H9 (cell line): ENCODE measurements at regions not wholly inside any gene's neighbourhood (a gene's known extent, or its start where the extent isn't known, plus 50 kb on each side); places are given as distances from the start of the nearest gene placed in this dataset.

ENCODE experiments used
- DNase-seq: peaks from one replicate; pipeline ENCODE4 v3.0.0-alpha.2; 2017
- H2AFZ ChIP-seq: one replicate; pipeline ENCODE4 v1.6.1; 2013; ENCODE audit warnings: mild to moderate bottlenecking, low read length, control low read depth, moderate library complexity
- H2AK5ac ChIP-seq: 2 replicates; pipeline ENCODE4 v1.6.1; 2013; ENCODE audit warnings: low read length, control low read depth, mixed read lengths; ENCODE audit not compliant: insufficient read length
- H2BK120ac ChIP-seq: one replicate; pipeline ENCODE4 v1.6.1; 2013; ENCODE audit warnings: low read depth, mild to moderate bottlenecking, low read length, control low read depth, inconsistent platforms; ENCODE audit not compliant: poor library complexity, severe bottlenecking
- H2BK12ac ChIP-seq: 2 replicates; pipeline ENCODE4 v1.6.1; 2013; ENCODE audit warnings: low read length, control low read depth, mixed read lengths, low read depth; ENCODE audit not compliant: insufficient read length
- H2BK15ac ChIP-seq: 2 replicates; pipeline ENCODE4 v1.6.1; 2013; ENCODE audit warnings: low read depth, low read length, control low read depth
- H2BK20ac ChIP-seq: one replicate; pipeline ENCODE4 v1.6.1; 2013; ENCODE audit warnings: low read depth, mild to moderate bottlenecking, low read length, control low read depth, inconsistent platforms; ENCODE audit not compliant: poor library complexity, severe bottlenecking
- H2BK5ac ChIP-seq: 2 replicates; pipeline ENCODE4 v1.6.1; 2013; ENCODE audit warnings: low read length, control low read depth, mixed read lengths; ENCODE audit not compliant: insufficient read length
- H3K14ac ChIP-seq: 2 replicates; pipeline ENCODE4 v1.6.1; 2013; ENCODE audit warnings: low read length, control low read depth; ENCODE audit not compliant: insufficient read depth
- H3K18ac ChIP-seq: 2 replicates; pipeline ENCODE4 v1.6.1; 2013; ENCODE audit warnings: low read depth, mild to moderate bottlenecking, mixed read lengths, low read length, control low read depth; ENCODE audit not compliant: insufficient read length
- H3K23ac ChIP-seq: 2 replicates; pipeline ENCODE4 v1.6.1; 2013; ENCODE audit warnings: low read length, control low read depth, mixed read lengths, low read depth; ENCODE audit not compliant: insufficient read length
- H3K23me2 ChIP-seq: 2 replicates; pipeline ENCODE4 v1.6.1; 2013; ENCODE audit warnings: low read depth, mild to moderate bottlenecking, mixed read lengths, low read length, control low read depth; ENCODE audit not compliant: insufficient read length, poor library complexity, severe bottlenecking
- H3K27ac ChIP-seq: 2 replicates; pipeline ENCODE4 v1.5.1; 2013; ENCODE audit warnings: low read length, control low read depth, mixed read lengths, low read depth; ENCODE audit not compliant: insufficient read length
- H3K27me3 ChIP-seq: 2 replicates; pipeline ENCODE4 v1.6.1; 2013; ENCODE audit warnings: low read length, control low read depth, inconsistent platforms; ENCODE audit not compliant: insufficient read depth
- H3K4ac ChIP-seq: 2 replicates; pipeline ENCODE4 v1.6.1; 2013; ENCODE audit warnings: low read depth, mild to moderate bottlenecking, control low read depth, inconsistent platforms, low read length, moderate library complexity
- H3K4me1 ChIP-seq: 2 replicates; pipeline ENCODE4 v1.6.1; 2013; ENCODE audit warnings: low read length, control low read depth, inconsistent platforms; ENCODE audit not compliant: insufficient read depth
- H3K4me2 ChIP-seq: 2 replicates; pipeline ENCODE4 v1.6.1; 2013; ENCODE audit warnings: low read length, control low read depth, mixed read lengths; ENCODE audit not compliant: insufficient read length, insufficient read depth
- H3K56ac ChIP-seq: 2 replicates; pipeline ENCODE4 v1.6.1; 2013; ENCODE audit warnings: low read depth, mild to moderate bottlenecking, mixed read lengths, low read length, control low read depth; ENCODE audit not compliant: insufficient read length
- H3K79me1 ChIP-seq: 2 replicates; pipeline ENCODE4 v1.6.1; 2013; ENCODE audit warnings: low read depth, mild to moderate bottlenecking, moderate library complexity, low read length, control low read depth, inconsistent platforms; ENCODE audit not compliant: insufficient read depth, poor library complexity, severe bottlenecking
- H3K79me2 ChIP-seq: 2 replicates; pipeline ENCODE4 v1.6.1; 2013; ENCODE audit warnings: low read length, control low read depth, inconsistent platforms; ENCODE audit not compliant: insufficient read depth
- H3K9ac ChIP-seq: 2 replicates; pipeline ENCODE4 v1.6.1; 2013; ENCODE audit warnings: low read length, control low read depth, mixed read lengths; ENCODE audit not compliant: insufficient read length; ENCODE audit errors: extremely low read depth
- H3K9me3 ChIP-seq: one replicate; pipeline ENCODE4 v1.6.1; 2013; ENCODE audit warnings: low read depth, low read length, inconsistent platforms; ENCODE audit not compliant: control insufficient read depth
- H3T11ph ChIP-seq: one replicate; pipeline ENCODE4 v1.6.1; 2013; ENCODE audit warnings: mild to moderate bottlenecking, low read length, control low read depth, inconsistent platforms
- H4K20me1 ChIP-seq: one replicate; pipeline ENCODE4 v1.6.1; 2013; ENCODE audit not compliant: control insufficient read depth, insufficient read length, insufficient read depth
- H4K5ac ChIP-seq: 2 replicates; pipeline ENCODE4 v1.6.1; 2013; ENCODE audit warnings: low read depth, mild to moderate bottlenecking, mixed read lengths, low read length, control low read depth; ENCODE audit not compliant: insufficient read length
- H4K8ac ChIP-seq: replicated peaks from 2 replicates; pipeline ENCODE4 v1.6.1; 2013; ENCODE audit warnings: low read length, control low read depth, mixed read lengths, low read depth; ENCODE audit not compliant: insufficient read length
- H4K91ac ChIP-seq: 2 replicates; pipeline ENCODE4 v1.6.1; 2013; ENCODE audit warnings: low read depth, mild to moderate bottlenecking, moderate library complexity, mixed read lengths, low read length, control low read depth; ENCODE audit not compliant: insufficient read length
- H3K27ac Mint-ChIP-seq, 3 experiments: 2 replicates in 2 of 3; 3 replicates in 1 of 3; pipeline ENCODE4 v1.8.0; 2020 to 2021; ENCODE audit warnings: mixed read lengths in 3 of 3, mild to moderate bottlenecking in 1 of 3, moderate library complexity in 1 of 3
- H3K27me3 Mint-ChIP-seq: 2 replicates; pipeline ENCODE4 v1.8.0; 2021; ENCODE audit warnings: low read depth, mild to moderate bottlenecking, moderate library complexity, mixed read lengths
- H3K36me3 Mint-ChIP-seq, 3 experiments: 2 replicates in 2 of 3; 3 replicates in 1 of 3; pipeline ENCODE4 v1.8.0; 2020 to 2021; ENCODE audit warnings: low read depth in 3 of 3, mixed read lengths in 3 of 3; ENCODE audit not compliant: insufficient read depth in 1 of 3
- H3K4me1 Mint-ChIP-seq, 2 experiments: 2 replicates each; pipeline ENCODE4 v1.8.0; 2020; ENCODE audit warnings: mixed read lengths in 2 of 2
- H3K4me3 Mint-ChIP-seq, 2 experiments: 2 replicates in 1 of 2; 3 replicates in 1 of 2; pipeline ENCODE4 v1.8.0; 2020 to 2021; ENCODE audit warnings: mild to moderate bottlenecking in 2 of 2, mixed read lengths in 2 of 2, moderate library complexity in 1 of 2
- H3K9me3 Mint-ChIP-seq, 2 experiments: 2 replicates in 1 of 2; 3 replicates in 1 of 2; pipeline ENCODE4 v1.8.0; 2020; ENCODE audit warnings: mild to moderate bottlenecking in 2 of 2, mixed read lengths in 2 of 2, moderate library complexity in 1 of 2
- WGBS: extraction: QIAGEN DNeasy Blood & Tissue Kit; methylation state at CpG from one replicate; pipeline ENCODE4 v1.1.7; 2013; ENCODE audit warnings: missing lambda C conversion rate, low lambda C conversion rate, mixed read lengths; ENCODE audit not compliant: insufficient read length; ENCODE audit errors: extremely low coverage; 5-methylcytosine and 5-hydroxymethylcytosine counted together
- TF ChIP-seq, protein P1 (sequence below): fragments of 200-600 bp; sonication (generic); conservative IDR thresholded peaks from 3 replicates; pipeline ENCODE4 v1.8.0; 2021; ENCODE audit warnings: antibody characterized with exemption, mild to moderate bottlenecking

- Histone ChIP-seq H3K9ac (no peak overlapping the region), H2AFZ (no peak overlapping the region), H2BK5ac (no peak overlapping the region), H3K14ac (no peak overlapping the region), H4K20me1 (no peaks in the 10 kb centered on the region), H2BK15ac (no peak overlapping the region), H3K4me1 (no peaks in the 10 kb centered on the region), H3K23ac (no peak overlapping the region), H4K5ac (no peak overlapping the region), H3K27ac (no peak overlapping the region), H2BK12ac (no peak overlapping the region), H3K18ac (no peak overlapping the region), H2AK5ac (no peak overlapping the region), H4K8ac (no peak overlapping the region), H3K79me2 (no peaks in the 10 kb centered on the region), H3K56ac (no peak overlapping the region), H3K4me2 (no peak overlapping the region), H3T11ph (no peak overlapping the region), H3K23me2 (no peaks in the 10 kb centered on the region), H3K27me3 (no peaks in the 10 kb centered on the region), H3K4ac (no peak overlapping the region), H4K91ac (no peak overlapping the region), H2BK20ac (no peak overlapping the region), H2BK120ac (no peak overlapping the region), H3K79me1 (no peaks in the 10 kb centered on the region), H3K9me3 (no peaks in the 10 kb centered on the region)
- no peak overlapping the region for H3K27ac Mint-ChIP-seq
- no peak for DNase-seq
- no peaks in the 10 kb centered on the region for H3K27me3 Mint-ChIP-seq
- no CpG with 5 or more reads among the region's 1 CpG for WGBS
- peaks cover 11 to 14% of the 10 kb centered on the region in 2 experiments for H3K9me3 Mint-ChIP-seq
- no peak overlapping the region for H3K4me3 Mint-ChIP-seq
- H3K4me1 Mint-ChIP-seq: peaks cover 2 to 5% of the 10 kb centered on the region in 2 experiments; a peak in 2 of 4 replicates
- peaks cover 0 to 2% (median 2%) of the 10 kb centered on the region in 3 experiments; a peak in 2 of 7 replicates for H3K36me3 Mint-ChIP-seq
- TF ChIP-seq, protein P1, sequence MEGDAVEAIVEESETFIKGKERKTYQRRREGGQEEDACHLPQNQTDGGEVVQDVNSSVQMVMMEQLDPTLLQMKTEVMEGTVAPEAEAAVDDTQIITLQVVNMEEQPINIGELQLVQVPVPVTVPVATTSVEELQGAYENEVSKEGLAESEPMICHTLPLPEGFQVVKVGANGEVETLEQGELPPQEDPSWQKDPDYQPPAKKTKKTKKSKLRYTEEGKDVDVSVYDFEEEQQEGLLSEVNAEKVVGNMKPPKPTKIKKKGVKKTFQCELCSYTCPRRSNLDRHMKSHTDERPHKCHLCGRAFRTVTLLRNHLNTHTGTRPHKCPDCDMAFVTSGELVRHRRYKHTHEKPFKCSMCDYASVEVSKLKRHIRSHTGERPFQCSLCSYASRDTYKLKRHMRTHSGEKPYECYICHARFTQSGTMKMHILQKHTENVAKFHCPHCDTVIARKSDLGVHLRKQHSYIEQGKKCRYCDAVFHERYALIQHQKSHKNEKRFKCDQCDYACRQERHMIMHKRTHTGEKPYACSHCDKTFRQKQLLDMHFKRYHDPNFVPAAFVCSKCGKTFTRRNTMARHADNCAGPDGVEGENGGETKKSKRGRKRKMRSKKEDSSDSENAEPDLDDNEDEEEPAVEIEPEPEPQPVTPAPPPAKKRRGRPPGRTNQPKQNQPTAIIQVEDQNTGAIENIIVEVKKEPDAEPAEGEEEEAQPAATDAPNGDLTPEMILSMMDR: no peak
Observed at GRCh38 chr2:82246220-82246775, 1941.7 kb upstream of the LRRTM1 start.
